Gastroesophageal sphincter (tissue), 3 donors: ENCODE measurements at regions not wholly inside any gene's neighbourhood (a gene's known extent, or its start where the extent isn't known, plus 50 kb on each side); places are given as distances from the start of the nearest gene placed in this dataset.

Experiments used
- EP300 ChIP-seq: sonication (generic); formaldehyde crosslinking; IDR thresholded peaks from one replicate; pipeline ENCODE4 v1.6.1; 2017; ENCODE audit warnings: antibody characterized with exemption, mild to moderate bottlenecking
- POLR2A ChIP-seq, 2 donors: fragments of 450-650 bp; IDR thresholded peaks; one replicate each; pipeline ENCODE4 v1.6.1; 2017; ENCODE audit warnings: antibody characterized with exemption in 2 of 2, mild to moderate bottlenecking in 2 of 2, moderate library complexity in 1 of 2
- POLR2AphosphoS5 ChIP-seq: sonication (generic); formaldehyde crosslinking; IDR thresholded peaks from one replicate; pipeline ENCODE4 v1.6.1; 2017; ENCODE audit warnings: antibody characterized with exemption
- TF ChIP-seq, protein P1 (sequence below), 4 experiments: fragments of 200-600 bp in 2 of 4; fragments of 450-650 bp in 2 of 4; sonication (generic) in 1 of 4; IDR thresholded peaks; one replicate each; pipeline ENCODE4 v1.5.1; 2017 to 2019; ENCODE audit warnings: antibody characterized with exemption in 4 of 4, mild to moderate bottlenecking in 2 of 4, moderate library complexity in 2 of 4

DNA sequence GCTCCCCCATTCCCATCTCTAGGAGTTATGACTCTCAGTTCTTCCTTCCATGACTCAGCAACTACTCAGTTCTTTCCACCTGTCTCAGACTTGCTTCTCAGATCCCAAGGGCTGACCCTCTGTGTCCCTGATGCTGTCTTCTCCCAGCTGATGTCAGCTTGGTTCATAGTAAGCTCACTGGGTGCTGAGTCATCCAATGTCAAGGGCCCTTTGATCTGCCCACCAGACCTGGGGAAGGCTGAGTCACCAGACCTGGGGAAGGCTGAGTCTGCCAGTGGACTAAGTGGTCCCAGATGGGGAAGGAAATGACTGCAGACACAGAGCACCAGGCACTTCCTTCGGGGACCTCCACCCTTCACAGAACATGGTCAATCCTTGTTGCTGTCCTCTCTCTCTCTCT is 76.1 kb upstream of the ZEB1 start:
- no peak for TF ChIP-seq POLR2A (IDR thresholded peaks at IDR 0.05)
- TF ChIP-seq, protein P1, sequence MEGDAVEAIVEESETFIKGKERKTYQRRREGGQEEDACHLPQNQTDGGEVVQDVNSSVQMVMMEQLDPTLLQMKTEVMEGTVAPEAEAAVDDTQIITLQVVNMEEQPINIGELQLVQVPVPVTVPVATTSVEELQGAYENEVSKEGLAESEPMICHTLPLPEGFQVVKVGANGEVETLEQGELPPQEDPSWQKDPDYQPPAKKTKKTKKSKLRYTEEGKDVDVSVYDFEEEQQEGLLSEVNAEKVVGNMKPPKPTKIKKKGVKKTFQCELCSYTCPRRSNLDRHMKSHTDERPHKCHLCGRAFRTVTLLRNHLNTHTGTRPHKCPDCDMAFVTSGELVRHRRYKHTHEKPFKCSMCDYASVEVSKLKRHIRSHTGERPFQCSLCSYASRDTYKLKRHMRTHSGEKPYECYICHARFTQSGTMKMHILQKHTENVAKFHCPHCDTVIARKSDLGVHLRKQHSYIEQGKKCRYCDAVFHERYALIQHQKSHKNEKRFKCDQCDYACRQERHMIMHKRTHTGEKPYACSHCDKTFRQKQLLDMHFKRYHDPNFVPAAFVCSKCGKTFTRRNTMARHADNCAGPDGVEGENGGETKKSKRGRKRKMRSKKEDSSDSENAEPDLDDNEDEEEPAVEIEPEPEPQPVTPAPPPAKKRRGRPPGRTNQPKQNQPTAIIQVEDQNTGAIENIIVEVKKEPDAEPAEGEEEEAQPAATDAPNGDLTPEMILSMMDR (IDR thresholded peaks at IDR 0.05), result no peak
- TF ChIP-seq EP300, result no peak
- no peak for TF ChIP-seq POLR2AphosphoS5
